Effector CD4-positive, alpha-beta T cell (primary cell): ENCODE measurements at regions not wholly inside any gene's neighbourhood (a gene's known extent, or its start where the extent isn't known, plus 50 kb on each side); places are given as distances from the start of the nearest gene placed in this dataset.

Experiments used
- DNase-seq: peaks from one replicate; pipeline ENCODE4 v3.0.0-alpha.2; 2020

GRCh38 chr9:14517154-14517906 is 175.9 kb downstream of the ZDHHC21 start:
- DNase-seq, result no peak

DNA sequence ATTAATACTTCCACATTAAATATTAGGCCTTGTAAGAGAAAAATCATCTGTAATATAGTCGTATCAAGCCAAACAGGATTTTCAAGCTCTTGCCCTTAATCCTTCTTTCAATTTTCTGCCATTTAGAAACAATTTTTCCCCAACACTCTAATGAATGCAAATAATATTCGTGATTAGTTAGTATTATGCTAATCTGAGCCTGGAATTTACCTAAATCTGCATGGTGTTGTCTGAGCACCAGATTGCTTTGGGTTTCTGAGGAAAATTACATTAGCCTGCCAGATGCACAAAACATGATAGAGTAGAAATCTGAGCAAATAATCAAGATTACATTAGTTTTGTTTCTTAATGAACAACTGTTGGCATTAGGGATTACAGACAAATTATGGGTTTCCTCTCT is 176.6 kb downstream of the ZDHHC21 start:
- DNase-seq, result no peak

- DNase-seq, result no peak
Measured at GRCh38 chr9:14515571-14516198, 177.5 kb downstream of the ZDHHC21 start.

GRCh38 chr9:14515049-14515448 is 178.2 kb downstream of the ZDHHC21 start:
- no peak for DNase-seq

- no peak for DNase-seq
Measured at GRCh38 chr9:14512942-14513341, 180.3 kb downstream of the ZDHHC21 start.

DNA sequence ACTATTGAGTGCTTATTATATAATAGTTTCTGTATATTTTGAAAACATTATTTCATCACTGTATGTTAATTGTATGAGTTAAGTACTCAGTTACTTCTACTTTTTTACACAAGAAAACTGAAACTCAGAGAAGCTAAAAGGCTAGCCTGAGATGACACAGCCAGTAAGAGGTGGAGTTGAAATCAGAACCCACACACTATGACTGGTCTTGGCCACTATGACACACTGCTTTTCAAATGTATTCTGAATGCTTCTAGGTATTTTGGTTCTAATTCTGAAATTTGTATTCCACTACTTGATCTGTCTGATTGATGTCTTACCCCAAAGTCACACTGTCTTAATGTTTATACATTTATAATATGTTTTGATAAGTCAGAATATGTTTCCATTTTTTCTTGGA is 181.8 kb downstream of the ZDHHC21 start:
- no peak for DNase-seq

DNA sequence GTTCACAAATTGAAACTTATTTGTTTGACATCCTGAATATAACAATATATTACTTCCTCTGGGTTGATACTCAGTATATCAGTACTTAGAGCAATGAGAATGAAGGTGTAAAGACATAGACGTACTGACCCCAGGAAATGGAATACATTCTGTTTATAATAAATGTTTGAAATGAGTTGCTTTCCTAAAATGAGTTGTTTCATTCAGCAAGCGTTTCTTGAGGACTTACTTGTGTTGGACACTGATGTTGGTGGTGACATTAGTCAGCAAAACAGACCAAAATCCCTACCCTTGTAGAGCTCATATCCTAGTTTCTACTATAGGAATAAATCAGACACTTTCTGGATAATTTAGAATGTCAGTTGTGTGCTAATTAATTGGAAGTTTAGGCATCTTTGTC is 184.3 kb downstream of the ZDHHC21 start:
- no peak for DNase-seq

DNA sequence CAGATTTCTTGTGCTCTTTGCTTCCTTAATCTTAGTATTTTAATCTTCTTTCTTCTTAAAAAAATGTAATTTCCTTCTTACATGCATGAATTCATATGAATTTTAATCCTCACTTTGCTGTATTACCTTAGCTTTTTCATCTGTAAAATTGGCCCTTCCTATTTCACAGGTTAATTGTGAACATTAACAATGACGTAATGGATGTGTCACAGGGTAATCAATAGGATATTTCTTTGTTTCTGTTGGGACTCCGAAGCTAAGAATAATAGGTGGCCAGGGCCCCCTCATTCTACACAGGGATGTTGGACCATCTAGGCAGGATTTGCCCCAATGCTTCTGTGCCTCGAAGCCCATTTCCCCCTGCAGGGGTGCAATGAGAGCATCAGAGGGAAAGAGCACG is 187.4 kb upstream of the NFIB start:
- DNase-seq, result no peak

DNA sequence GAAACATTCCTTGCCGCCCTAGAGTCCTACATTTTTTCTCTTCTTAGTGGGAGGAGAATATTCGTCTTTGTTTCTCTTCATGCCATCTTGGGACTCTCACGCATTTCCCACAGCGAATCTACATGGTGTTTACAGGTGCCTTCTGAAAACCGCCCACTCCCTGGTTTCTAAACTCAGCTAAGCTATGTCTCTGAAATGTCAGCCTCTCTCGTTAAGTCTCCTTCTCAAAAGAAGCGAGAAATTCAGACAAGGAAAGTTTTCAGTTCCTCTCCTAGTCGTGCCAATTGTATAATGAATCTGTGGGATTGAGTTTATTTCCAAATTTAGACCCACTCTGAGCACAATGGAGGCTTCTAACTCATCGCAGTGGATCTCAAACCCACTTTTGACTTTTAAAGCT is 186.8 kb upstream of the NFIB start:
- DNase-seq, result no peak

DNA sequence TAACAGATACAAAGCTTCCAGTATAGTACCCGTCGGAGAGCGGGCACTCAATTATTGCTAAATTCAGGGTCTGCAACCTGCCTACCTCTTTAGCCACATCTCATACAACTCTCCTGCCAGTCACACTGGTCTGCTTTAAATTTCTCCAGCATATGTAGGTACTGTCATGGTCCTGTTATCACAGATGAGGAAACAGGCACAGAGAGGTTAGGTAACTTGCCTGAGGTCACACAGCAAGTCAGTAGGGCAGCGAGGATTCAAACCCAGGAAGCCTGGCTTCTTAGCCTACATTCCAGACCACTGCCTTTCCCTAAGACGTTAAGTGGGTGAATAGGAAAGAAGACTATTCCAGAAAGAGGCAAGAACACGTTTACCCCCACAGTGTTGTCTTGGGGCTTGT is 186.0 kb upstream of the NFIB start:
- DNase-seq, result no peak

DNA sequence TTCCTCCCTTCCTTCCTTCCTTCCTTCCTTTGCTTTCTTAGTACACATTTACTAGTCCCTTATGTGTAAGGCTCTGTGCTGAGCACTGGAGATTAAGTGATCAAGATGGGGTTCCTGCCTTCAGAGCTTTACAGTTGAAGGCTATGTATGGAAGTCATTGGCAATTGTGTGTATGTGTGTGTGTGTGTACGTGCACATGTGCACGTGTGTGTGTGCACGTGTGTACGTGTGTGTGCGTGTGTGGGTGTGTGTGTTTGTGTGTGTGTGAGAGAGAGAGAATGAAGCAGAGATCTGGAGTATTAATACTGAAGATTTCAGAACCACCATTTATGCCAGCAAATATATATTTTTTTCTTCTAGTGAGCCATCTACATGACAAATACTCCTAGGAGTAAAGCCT is 184.9 kb upstream of the NFIB start:
- no peak for DNase-seq

DNA sequence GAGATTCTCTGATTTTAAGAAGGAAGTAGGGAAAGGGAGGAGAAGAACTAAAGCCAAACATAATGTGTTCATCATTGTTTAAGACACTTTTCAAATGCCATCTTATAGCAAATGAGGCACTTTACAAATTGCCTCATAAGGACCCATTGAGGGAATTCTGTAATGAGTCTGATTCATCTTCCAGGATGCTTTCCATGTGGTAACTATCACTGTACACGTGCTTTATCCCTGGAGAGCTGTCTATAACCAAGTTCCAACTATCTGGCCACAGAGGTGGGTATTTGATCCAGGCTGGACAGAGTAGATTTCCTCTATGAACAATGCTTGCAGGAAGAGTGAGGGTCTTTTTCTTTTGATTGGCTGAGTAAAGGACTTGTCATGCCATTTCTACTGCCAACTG is 183.5 kb upstream of the NFIB start:
- no peak for DNase-seq

DNA sequence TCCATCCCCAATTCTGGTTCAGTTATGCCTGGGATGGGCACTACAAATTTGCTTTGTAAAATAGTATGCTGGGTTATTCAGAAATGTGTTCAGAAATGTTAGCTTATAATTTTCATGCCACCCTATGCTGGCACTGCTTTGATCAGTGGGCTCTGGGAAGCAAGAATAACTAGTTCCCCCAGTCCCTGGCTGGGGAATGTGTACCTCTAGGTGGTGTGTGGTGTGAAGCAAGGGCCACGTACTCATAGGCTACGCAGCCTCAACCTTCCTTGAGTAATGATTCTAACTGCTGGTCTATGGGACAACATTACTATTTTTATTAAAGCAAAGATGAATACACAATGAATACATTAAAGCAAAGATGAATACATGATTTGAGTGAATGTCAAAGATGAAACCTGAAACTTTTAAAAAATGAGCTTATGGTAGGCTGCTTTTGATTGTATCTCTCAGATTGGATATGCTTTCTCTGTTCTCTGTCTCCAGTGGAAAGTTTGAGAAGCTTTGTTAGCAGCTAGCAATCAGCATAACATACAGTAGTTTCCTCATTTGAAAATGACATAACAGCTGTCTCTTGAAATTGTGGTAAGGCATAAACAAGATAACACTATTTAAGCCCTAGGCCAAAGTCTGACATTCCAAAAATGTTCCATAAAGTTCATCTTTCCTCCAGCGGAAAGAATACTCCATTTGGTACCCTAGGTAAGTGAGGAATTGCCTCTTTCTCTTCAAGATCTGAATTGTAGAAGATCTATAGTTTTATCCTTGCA is 174.7 kb upstream of the NFIB start:
- no peak for DNase-seq

DNA sequence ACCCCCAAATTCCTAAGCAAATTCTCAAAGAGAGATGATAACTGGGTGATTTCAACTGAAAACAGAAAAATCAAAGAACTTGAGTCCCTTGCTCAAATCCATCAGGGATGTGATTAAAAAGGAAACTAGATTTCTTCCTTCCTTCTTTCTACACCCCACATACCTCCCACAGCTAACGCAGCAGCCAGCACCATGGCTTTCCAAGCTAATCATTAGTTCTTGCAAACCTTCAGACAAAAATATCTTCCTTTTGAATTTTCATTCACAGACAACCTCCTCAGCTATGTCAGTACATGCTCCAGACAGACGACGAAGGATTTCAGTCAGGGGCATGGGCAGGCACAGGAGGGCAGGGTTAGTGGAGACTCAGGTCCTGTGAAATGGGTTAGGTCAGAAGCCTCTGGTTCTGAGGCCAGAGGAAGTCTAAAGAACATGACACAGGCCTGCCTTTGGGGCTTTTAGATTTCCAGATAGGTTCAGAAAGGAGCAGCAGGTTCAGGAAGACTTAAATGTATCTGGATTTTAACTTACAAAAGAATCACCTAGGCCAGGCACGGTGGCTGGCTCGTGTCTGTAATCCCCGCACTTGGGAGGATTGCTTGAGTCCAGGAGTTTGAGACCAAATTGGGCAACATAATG is 173.7 kb upstream of the NFIB start:
- no peak for DNase-seq

DNA sequence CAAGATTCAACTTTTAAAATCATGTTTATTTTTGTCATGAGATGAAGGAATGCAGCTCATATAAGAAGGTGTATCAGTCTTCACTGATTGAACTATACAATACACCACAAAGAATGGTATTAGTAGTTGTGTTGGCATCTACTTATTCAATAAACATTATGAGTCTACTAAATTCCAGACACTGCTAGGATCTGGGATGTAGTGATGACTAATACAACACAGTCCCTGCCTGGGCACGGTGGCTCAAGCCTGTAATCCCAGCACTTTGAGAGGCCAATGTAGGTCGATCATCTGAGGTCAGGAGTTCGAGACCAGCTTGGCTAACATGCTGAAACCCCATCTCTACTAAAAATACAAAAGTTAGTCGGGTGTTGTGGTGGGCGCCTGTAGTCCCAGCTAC is 171.4 kb upstream of the NFIB start:
- no peak for DNase-seq

DNA sequence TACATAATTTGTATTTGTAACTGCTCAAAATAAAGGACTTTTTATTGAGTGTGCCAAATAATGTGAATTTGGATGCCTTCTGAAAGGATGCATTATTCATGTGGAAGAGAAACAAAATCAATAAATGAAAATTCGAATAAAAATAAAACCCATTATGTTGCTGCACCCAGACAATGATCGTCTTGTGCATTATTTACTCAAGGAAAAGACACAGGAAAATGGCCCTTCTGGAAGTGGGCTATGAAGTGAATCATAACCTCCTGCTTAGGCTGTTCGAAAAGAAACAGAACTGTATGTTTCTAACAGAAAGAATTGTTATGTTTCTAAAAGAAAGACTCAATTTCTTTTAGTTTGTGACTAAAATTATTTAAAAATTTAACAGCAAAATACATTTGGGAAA is 168.9 kb upstream of the NFIB start:
- DNase-seq, result no peak

DNA sequence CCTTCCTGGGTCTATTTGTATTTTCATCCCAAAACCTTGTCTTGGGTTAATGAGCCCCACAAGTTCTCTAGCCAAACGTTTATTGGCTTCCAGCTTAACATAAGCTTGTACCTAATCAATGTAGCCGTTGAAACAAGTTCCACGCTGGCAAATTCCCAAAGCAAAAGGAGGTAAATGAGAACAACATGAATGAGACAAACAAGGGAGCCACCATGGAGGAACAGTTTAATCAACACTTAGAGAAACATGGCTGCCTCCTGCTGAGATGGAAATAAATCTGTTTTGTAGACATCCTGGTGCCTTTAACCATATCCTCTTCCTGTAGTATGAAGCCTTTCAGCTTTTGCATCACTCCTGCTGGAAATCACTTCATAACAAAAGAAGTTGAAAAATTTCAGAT is 166.6 kb upstream of the NFIB start:
- DNase-seq, result no peak

- DNase-seq, result no peak
Measured at GRCh38 chr9:14479163-14479560, 165.2 kb upstream of the NFIB start.

GRCh38 chr9:14478175-14479162 is 164.5 kb upstream of the NFIB start:
- DNase-seq, result no peak

DNA sequence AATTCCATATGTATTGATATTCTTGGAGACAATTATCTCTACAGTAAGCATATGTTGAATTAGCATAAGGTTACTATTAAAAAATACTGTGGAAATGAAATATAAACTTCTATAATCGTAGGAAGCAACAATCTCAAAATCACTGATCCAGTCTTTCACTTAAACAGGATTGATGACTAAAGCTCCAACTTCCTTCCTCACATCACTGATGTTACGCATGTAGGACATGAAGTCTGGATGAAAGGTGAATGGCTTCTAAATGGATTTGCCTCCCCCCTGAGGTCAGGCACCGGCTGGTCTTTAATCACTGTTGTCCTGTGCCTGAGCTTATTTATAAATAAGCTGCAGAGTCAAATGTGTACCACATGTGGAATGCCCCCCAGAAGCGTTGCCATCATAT is 157.1 kb upstream of the NFIB start:
- no peak for DNase-seq

GRCh38 chr9:14467675-14468374 is 153.9 kb upstream of the NFIB start:
- no peak for DNase-seq

GRCh38 chr9:14466828-14467227 is 152.9 kb upstream of the NFIB start:
- no peak for DNase-seq
